PC-3 (cell line): ENCODE measurements at regions not wholly inside any gene's neighbourhood (a gene's known extent, or its start where the extent isn't known, plus 50 kb on each side); places are given as distances from the start of the nearest gene placed in this dataset.

Experiments used
- CTCF ChIP-seq: fragments of 300-600 bp; sonication (generic); conservative IDR thresholded peaks from 2 replicates; pipeline ENCODE4 v1.5.1; 2017; ENCODE audit warnings: antibody characterized with exemption, low read depth, mild to moderate bottlenecking, low read length
- EZH2 ChIP-seq: fragments of 300-600 bp; sonication (generic); IDR thresholded peaks from one replicate; pipeline ENCODE4 v1.6.1; 2017; ENCODE audit warnings: antibody characterized with exemption, mild to moderate bottlenecking, low read length; ENCODE audit not compliant: unreplicated experiment
- EZH2phosphoT487 ChIP-seq: fragments of 300-600 bp; sonication (generic); IDR thresholded peaks from 2 replicates; pipeline ENCODE4 v1.6.1; 2018; ENCODE audit warnings: mild to moderate bottlenecking, antibody characterized with exemption, low read length, borderline replicate concordance

- no peak for TF ChIP-seq CTCF
- TF ChIP-seq EZH2 = no peak
- TF ChIP-seq EZH2phosphoT487 = no peak
These were observed 94.7 kb upstream of the NXT1 start for GRCh38 chr20:23255716-23256385.
